NCI-H524 (cell line): ENCODE measurements at regions not wholly inside any gene's neighbourhood (a gene's known extent, or its start where the extent isn't known, plus 50 kb on each side); places are given as distances from the start of the nearest gene placed in this dataset.
A peak's percentile ranks its signal among the peaks of the same experiment; 100 is the strongest.

ENCODE experiments used
- DNase-seq, 2 experiments: peaks; one replicate each; lab custom pipeline; 2025; lab: John Stamatoyannopoulos, UW

GRCh38 chr5:60259730-60260129, 366.2 kb upstream of the PDE4D start:
- no peak for DNase-seq

GRCh38 chr5:60257596-60258271, 364.2 kb upstream of the PDE4D start:
- DNase-seq, result peak; percentile 49 to 94

GRCh38 chr5:60256546-60256945, 363.0 kb upstream of the PDE4D start:
- DNase-seq, result no peak

- peak in 1 of 2 experiments; percentile 14 for DNase-seq
Observed at GRCh38 chr5:60248901-60249300, 355.4 kb upstream of the PDE4D start.

DNA sequence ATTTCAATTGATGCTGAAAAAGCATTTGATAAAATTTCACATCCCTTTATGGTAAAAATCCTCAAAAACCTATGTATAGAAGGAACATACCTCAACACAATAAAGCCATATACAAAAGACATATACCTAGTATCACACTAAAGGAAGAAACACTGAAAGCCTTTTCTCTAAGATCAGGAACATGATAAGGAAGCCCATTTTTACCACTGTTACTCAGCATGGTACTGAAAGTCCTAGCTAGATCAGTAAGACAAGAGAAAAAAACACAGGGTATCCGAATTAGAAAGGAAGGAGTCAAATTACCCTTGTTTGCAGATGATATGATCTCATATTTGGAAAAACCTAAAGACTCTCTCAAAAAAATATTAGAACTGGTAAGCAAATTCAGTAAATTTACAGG, 350.2 kb upstream of the PDE4D start:
- DNase-seq, result no peak

- no peak for DNase-seq
Observed at GRCh38 chr5:60232036-60232795, 338.7 kb upstream of the PDE4D start.

GRCh38 chr5:60230456-60230855, 336.9 kb upstream of the PDE4D start:
- DNase-seq, result no peak

DNA sequence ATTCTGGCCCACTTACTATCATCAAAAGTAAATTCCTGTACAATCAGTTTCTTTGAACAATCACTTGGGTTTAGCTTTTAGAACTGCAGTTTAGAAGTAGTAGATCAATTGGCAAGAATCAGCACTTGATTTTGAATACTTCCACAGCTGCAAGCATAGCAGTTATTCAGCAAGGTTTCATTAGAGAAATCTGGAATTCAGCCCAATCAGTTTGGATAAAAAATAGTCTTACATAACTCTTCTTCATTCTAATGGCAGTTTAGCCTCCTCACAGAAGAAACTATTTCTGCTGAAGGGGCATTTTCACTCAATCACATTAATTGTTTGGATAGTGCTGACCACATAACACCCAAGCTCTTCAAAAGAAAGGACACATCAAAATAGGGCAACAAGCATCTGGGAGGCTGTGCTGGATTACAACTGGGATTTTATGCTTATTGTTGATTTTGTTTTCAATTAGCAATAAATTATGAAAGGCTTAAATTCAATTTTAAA, 336.2 kb upstream of the PDE4D start:
- no peak for DNase-seq

GRCh38 chr5:60228676-60229075, 335.1 kb upstream of the PDE4D start:
- peak in 1 of 2 experiments; percentile 10 for DNase-seq

GRCh38 chr5:60226128-60226527, 332.6 kb upstream of the PDE4D start:
- DNase-seq, result peak; percentile 23 to 84

DNA sequence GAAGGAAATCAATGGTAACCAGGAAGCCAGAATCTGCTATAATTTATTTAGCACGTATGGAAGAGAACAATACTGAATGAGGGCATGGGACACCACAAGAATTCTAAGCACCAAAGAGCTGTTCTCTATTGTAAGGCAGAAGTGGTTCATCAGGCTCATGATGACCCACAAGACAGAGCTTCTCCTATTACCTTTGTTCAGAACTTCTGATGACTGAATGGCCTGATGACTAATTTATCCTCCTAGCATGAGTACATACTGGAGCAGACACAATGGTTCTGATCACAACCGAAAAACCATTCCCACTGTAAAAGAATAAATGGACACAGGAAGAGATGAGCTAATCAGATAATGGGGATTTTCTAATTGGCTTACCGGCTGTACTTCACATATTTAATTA, 329.8 kb upstream of the PDE4D start:
- DNase-seq, result no peak

DNA sequence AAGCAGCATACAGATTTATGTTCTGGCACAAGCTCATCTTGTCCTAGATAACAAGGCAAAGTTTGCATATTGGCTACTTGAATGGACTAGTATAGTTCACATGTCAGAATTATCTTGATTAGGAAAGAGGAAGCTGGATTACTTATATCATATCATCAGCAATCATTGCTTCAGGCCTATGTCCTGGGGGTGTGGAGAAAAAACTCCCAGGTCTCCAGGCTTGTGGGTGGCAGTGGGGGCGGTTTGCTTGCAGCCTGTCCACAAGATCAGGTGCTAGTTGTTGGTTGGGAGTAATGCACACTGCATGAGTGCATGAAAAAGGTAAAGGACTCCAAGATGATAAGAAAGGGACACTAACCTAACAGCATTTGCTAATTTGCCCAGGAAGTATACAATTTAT, 326.4 kb upstream of the PDE4D start:
- no peak for DNase-seq

DNA sequence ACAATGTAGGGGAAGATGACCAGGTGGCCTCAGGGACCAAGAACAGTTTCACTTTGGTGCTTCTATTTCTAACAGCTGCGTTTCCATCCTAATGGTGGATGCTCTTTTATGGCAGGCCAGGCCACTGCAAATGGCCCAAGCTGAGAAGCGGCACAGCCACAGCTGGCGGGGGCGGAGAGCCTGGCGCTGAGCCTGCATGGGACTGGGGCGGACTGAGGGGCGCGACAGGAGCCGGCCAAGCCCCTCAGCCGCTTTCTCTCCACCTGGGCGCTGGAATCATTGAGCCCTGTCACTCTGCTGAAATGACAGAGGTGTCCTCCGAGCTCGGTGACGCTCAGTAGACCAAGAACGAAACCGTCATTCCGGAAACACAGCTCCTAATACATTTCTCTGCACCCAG, 317.3 kb upstream of the PDE4D start:
- peak; percentile 9 to 37 for DNase-seq

GRCh38 chr5:60209146-60209840, 315.8 kb upstream of the PDE4D start:
- no peak for DNase-seq

GRCh38 chr5:60208716-60209115, 315.2 kb upstream of the PDE4D start:
- no peak for DNase-seq

GRCh38 chr5:60207040-60207439, 313.5 kb upstream of the PDE4D start:
- peak in 1 of 2 experiments; percentile 57 for DNase-seq

DNA sequence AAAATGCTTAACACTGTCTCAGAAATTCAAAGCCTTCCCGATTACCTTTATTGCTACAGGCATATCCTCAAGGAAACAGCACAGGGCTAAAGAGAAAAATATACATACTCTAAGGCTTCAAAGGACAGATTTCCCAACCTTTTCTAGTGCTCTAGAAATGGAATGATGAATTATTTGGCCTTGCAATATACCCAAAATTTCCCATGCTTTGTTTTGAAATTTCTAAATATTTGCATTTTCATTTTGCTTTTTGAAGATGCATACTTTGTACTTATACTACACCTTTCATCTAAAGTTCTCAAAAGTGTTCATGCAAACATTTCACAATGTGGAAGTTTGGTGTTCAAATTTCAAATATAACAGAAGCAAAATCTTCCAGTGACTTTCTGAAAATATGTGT, 312.7 kb upstream of the PDE4D start:
- no peak for DNase-seq

DNA sequence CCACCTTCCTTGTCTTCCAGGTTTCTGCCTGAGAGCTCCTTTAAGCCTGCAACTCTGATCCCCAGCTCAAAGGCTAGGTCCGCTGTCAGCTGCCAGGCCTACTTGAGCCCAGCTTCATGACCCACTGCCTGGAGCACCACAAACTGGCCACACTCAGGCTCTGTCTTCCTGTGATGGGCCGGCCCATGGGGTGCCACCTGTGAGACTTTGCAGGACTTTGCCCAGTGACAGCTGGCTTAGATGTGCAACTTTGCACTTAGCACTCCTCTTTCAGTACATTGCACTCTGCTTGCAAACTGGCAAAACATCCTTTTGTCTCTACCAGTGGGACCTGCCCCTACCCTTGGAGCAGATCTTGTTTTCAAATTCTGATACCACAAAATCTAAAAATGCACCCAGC, 311.5 kb upstream of the PDE4D start:
- DNase-seq, result no peak

GRCh38 chr5:60196385-60197113, 303.0 kb upstream of the PDE4D start:
- DNase-seq, result no peak

DNA sequence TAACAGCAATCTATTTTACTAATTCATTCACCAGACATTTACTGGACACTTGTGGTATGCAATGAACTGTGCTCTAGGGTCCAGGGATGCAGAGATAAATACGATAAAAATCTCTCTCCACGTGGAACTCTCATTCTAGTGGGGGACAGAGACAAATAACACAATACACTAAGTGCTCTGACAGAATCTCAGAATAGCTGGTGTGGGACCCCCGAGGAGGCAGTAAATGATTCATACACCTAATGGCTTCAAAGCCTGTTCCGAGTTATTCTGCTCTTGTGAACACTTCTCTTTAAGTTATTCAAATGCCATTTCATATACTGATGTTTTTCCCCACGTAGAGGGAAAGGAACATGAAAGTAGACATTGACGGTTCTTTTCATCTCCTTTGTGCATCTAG, 302.0 kb upstream of the PDE4D start:
- no peak for DNase-seq

GRCh38 chr5:60195083-60195482, 301.6 kb upstream of the PDE4D start:
- no peak for DNase-seq
